DOHH2 (cell line): ENCODE measurements at regions not wholly inside any gene's neighbourhood (a gene's known extent, or its start where the extent isn't known, plus 50 kb on each side); places are given as distances from the start of the nearest gene placed in this dataset.

Experiments used
- H3F3A ChIP-seq: fragments of 200-600 bp; sonication (generic), shearing (Covaris generic); 2 replicates; pipeline ENCODE4 v1.6.0; 2016; ENCODE audit warnings: antibody characterized with exemption, mild to moderate bottlenecking; ENCODE audit not compliant: control insufficient read depth, insufficient read depth
- H3K27ac ChIP-seq: fragments of 200-600 bp; sonication (generic); 2 replicates; pipeline ENCODE4 v1.5.1; 2014; ENCODE audit warnings: low read depth, mild to moderate bottlenecking, low read length, moderate library complexity
- H3K27me3 ChIP-seq: fragments of 200-600 bp; sonication (generic); 2 replicates; pipeline ENCODE4 v1.6.1; 2014; ENCODE audit warnings: mild to moderate bottlenecking, low read length, mixed read lengths; ENCODE audit not compliant: control insufficient read depth
- H3K36me3 ChIP-seq: fragments of 200-600 bp; sonication (generic); 2 replicates; pipeline ENCODE4 v1.6.1; 2014; ENCODE audit warnings: mild to moderate bottlenecking, low read length, moderate library complexity, mixed read lengths; ENCODE audit not compliant: control insufficient read depth
- H3K4me1 ChIP-seq: fragments of 200-600 bp; sonication (generic); 2 replicates; pipeline ENCODE4 v1.6.1; 2014; ENCODE audit warnings: mild to moderate bottlenecking, low read length, mixed read lengths; ENCODE audit not compliant: control insufficient read depth
- H3K4me2 ChIP-seq: fragments of 200-600 bp; sonication (generic); 2 replicates; pipeline ENCODE4 v1.6.0; 2014; ENCODE audit warnings: mild to moderate bottlenecking, low read length, moderate library complexity
- H3K4me3 ChIP-seq: fragments of 200-600 bp; sonication (generic); 2 replicates; pipeline ENCODE4 v1.5.1; 2014; ENCODE audit warnings: mild to moderate bottlenecking, low read length, mixed read lengths
- H3K79me2 ChIP-seq: fragments of 200-600 bp; sonication (generic); 2 replicates; pipeline ENCODE4 v1.6.1; 2014; ENCODE audit warnings: mild to moderate bottlenecking, low read length, mixed read lengths; ENCODE audit not compliant: control insufficient read depth
- H3K9me2 ChIP-seq: fragments of 200-600 bp; sonication (generic); replicated peaks from 2 replicates; pipeline ENCODE4 v1.6.1; 2014; ENCODE audit warnings: mild to moderate bottlenecking, low read length, mixed read lengths; ENCODE audit not compliant: control insufficient read depth
- H3K9me3 ChIP-seq: fragments of 200-600 bp; sonication (generic); 2 replicates; pipeline ENCODE4 v1.6.1; 2014; ENCODE audit warnings: antibody characterized with exemption, low read length, mixed read lengths; ENCODE audit not compliant: control insufficient read depth, insufficient read depth
- H4K20me1 ChIP-seq: fragments of 200-600 bp; sonication (generic); 2 replicates; pipeline ENCODE4 v1.6.0; 2014; ENCODE audit warnings: low read depth, mild to moderate bottlenecking, antibody characterized with exemption, low read length, moderate library complexity; ENCODE audit not compliant: control insufficient read depth, insufficient read depth
- CTCF ChIP-seq: fragments of 200-600 bp; sonication (generic); IDR thresholded peaks from one replicate; pipeline ENCODE4 v1.5.1; 2014; ENCODE audit warnings: antibody characterized with exemption, mild to moderate bottlenecking, low read depth, low read length; ENCODE audit not compliant: poor library complexity, severe bottlenecking
- EZH2phosphoT487 ChIP-seq: fragments of 200-600 bp; sonication (generic); IDR thresholded peaks from 2 replicates; pipeline ENCODE4 v1.6.1; 2017; ENCODE audit warnings: borderline replicate concordance, mild to moderate bottlenecking, antibody characterized with exemption, low read length, moderate library complexity, mixed read lengths

DNA sequence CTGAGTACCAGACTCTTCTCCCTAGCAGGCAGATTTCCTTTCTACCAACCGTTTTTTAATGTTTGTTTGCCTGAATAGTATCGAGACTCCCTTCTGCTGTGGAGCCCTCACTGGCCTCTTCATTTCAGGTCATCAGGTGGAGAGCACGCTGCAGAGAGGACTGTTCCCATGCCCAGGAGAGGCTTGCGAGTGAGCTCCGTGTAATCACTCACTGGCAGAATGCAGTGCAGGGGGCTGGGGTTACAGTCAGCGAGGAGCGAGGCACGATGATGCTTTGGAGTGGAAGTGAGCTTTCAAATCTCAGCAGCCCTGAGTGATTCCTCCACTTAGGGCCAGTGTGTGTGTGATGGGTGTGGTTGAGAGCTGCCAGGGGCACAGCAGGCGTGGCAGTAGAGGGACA lies 385.2 kb downstream of the SHQ1 start:
- H3K9me3 ChIP-seq: no peaks in the 10 kb centered on the region
- no peak overlapping the region for H3K27ac ChIP-seq
- no peak overlapping the region for H3K4me3 ChIP-seq
- no peaks in the 10 kb centered on the region for H3F3A ChIP-seq
- H3K27me3 ChIP-seq: peaks cover 51% of the 10 kb centered on the region
- H3K9me2 ChIP-seq: no peaks in the 10 kb centered on the region
- no peaks in the 10 kb centered on the region for H3K79me2 ChIP-seq
- no peaks in the 10 kb centered on the region for H3K36me3 ChIP-seq
- no peaks in the 10 kb centered on the region for H3K4me1 ChIP-seq
- H3K4me2 ChIP-seq: no peak overlapping the region
- H4K20me1 ChIP-seq: no peaks in the 10 kb centered on the region
- no peak for TF ChIP-seq CTCF
- no peak for TF ChIP-seq EZH2phosphoT487

- no peak overlapping the region for H3K27ac ChIP-seq
- H3K27me3 ChIP-seq: peaks cover 49% of the 10 kb centered on the region
- H3K4me3 ChIP-seq: no peak overlapping the region
- no peaks in the 10 kb centered on the region for H3K36me3 ChIP-seq
- TF ChIP-seq EZH2phosphoT487 (no peak), CTCF (no peak)
- no peaks in the 10 kb centered on the region for H3F3A ChIP-seq
- no peaks in the 10 kb centered on the region for H4K20me1 ChIP-seq
- H3K9me3 ChIP-seq: no peaks in the 10 kb centered on the region
- no peak overlapping the region for H3K4me2 ChIP-seq
- H3K79me2 ChIP-seq: no peaks in the 10 kb centered on the region
- H3K4me1 ChIP-seq: no peaks in the 10 kb centered on the region
- no peaks in the 10 kb centered on the region for H3K9me2 ChIP-seq
Measured at GRCh38 chr3:72462595-72463011, 385.6 kb downstream of the SHQ1 start.

GRCh38 chr3:72461787-72462186 lies 386.5 kb downstream of the SHQ1 start:
- H3K4me2 ChIP-seq: no peak overlapping the region
- no peaks in the 10 kb centered on the region for H3K9me2 ChIP-seq
- H3K9me3 ChIP-seq: no peaks in the 10 kb centered on the region
- no peak overlapping the region for H3K4me3 ChIP-seq
- H3K36me3 ChIP-seq: no peaks in the 10 kb centered on the region
- no peaks in the 10 kb centered on the region for H3K4me1 ChIP-seq
- TF ChIP-seq CTCF (no peak), EZH2phosphoT487 (no peak)
- H4K20me1 ChIP-seq: no peaks in the 10 kb centered on the region
- H3K27ac ChIP-seq: no peak overlapping the region
- H3K27me3 ChIP-seq: peaks cover 41% of the 10 kb centered on the region
- no peaks in the 10 kb centered on the region for H3F3A ChIP-seq
- no peaks in the 10 kb centered on the region for H3K79me2 ChIP-seq
